ENCODE measurements at regions not wholly inside any gene's neighbourhood (a gene's known extent, or its start where the extent isn't known, plus 50 kb on each side); places are given as distances from the start of the nearest gene placed in this dataset.

GRCh38 chr4:20078644-20079043 lies 173.1 kb upstream of the SLIT2 start:
- no peak overlapping the region for H3K4me3 ChIP-seq (ENCODE audit: low read length, poor library complexity, severe bottlenecking)
- H3F3A ChIP-seq (ENCODE audit: low read depth) = no peaks in the 10 kb centered on the region
- no peaks in the 10 kb centered on the region for H3K4me1 ChIP-seq (ENCODE audit: insufficient read depth, low read length, poor library complexity, severe bottlenecking)
- no peaks in the 10 kb centered on the region for H3K27me3 ChIP-seq (ENCODE audit: insufficient read depth, low read length, poor library complexity, severe bottlenecking)
- no peaks in the 10 kb centered on the region for H3K9me2 ChIP-seq (replicated peaks; ENCODE audit: low read depth, low read length)
- H3K9ac ChIP-seq (ENCODE audit: low read depth, low read length, poor library complexity, severe bottlenecking) = no peak overlapping the region
- TF ChIP-seq CTCF (conservative IDR thresholded peaks at IDR 0.05; ENCODE audit: low read length) (no peak), EZH2phosphoT487 (IDR thresholded peaks at IDR 0.05; ENCODE audit: borderline replicate concordance) (no peak)
- H3K79me2 ChIP-seq (ENCODE audit: insufficient read depth, low read length) = no peaks in the 10 kb centered on the region
- H3K4me2 ChIP-seq (ENCODE audit: low read depth, low read length, poor library complexity, severe bottlenecking) = no peak overlapping the region
- no peak overlapping the region for H2AFZ ChIP-seq (ENCODE audit: low read length)
- H4K20me1 ChIP-seq (ENCODE audit: insufficient read depth, low read length, poor library complexity, severe bottlenecking) = no peaks in the 10 kb centered on the region
- H3K36me3 ChIP-seq (ENCODE audit: insufficient read depth, low read length) = no peaks in the 10 kb centered on the region
- H3K9me3 ChIP-seq (ENCODE audit: insufficient read depth, low read depth, low read length) = no peaks in the 10 kb centered on the region

GRCh38 chr4:20075248-20075871 lies 176.3 kb upstream of the SLIT2 start:
- H3K4me3 ChIP-seq (ENCODE audit: low read length, poor library complexity, severe bottlenecking) = no peak overlapping the region
- no peaks in the 10 kb centered on the region for H3K4me1 ChIP-seq (ENCODE audit: insufficient read depth, low read length, poor library complexity, severe bottlenecking)
- no peak overlapping the region for H3K4me2 ChIP-seq (ENCODE audit: low read depth, low read length, poor library complexity, severe bottlenecking)
- H3K27me3 ChIP-seq (ENCODE audit: insufficient read depth, low read length, poor library complexity, severe bottlenecking) = no peaks in the 10 kb centered on the region
- TF ChIP-seq EZH2phosphoT487 (IDR thresholded peaks at IDR 0.05; ENCODE audit: borderline replicate concordance) (no peak), CTCF (conservative IDR thresholded peaks at IDR 0.05; ENCODE audit: low read length) (no peak)
- no peaks in the 10 kb centered on the region for H3K79me2 ChIP-seq (ENCODE audit: insufficient read depth, low read length)
- no peak overlapping the region for H2AFZ ChIP-seq (ENCODE audit: low read length)
- no peaks in the 10 kb centered on the region for H3K9me3 ChIP-seq (ENCODE audit: insufficient read depth, low read depth, low read length)
- H3F3A ChIP-seq (ENCODE audit: low read depth) = no peaks in the 10 kb centered on the region
- H3K36me3 ChIP-seq (ENCODE audit: insufficient read depth, low read length) = no peaks in the 10 kb centered on the region
- H4K20me1 ChIP-seq (ENCODE audit: insufficient read depth, low read length, poor library complexity, severe bottlenecking) = no peaks in the 10 kb centered on the region
- no peak overlapping the region for H3K9ac ChIP-seq (ENCODE audit: low read depth, low read length, poor library complexity, severe bottlenecking)
- no peaks in the 10 kb centered on the region for H3K9me2 ChIP-seq (replicated peaks; ENCODE audit: low read depth, low read length)

GRCh38 chr4:20074450-20074849 lies 177.3 kb upstream of the SLIT2 start:
- H3F3A ChIP-seq (ENCODE audit: low read depth) = no peaks in the 10 kb centered on the region
- H3K9ac ChIP-seq (ENCODE audit: low read depth, low read length, poor library complexity, severe bottlenecking) = no peak overlapping the region
- no peaks in the 10 kb centered on the region for H3K79me2 ChIP-seq (ENCODE audit: insufficient read depth, low read length)
- H3K9me3 ChIP-seq (ENCODE audit: insufficient read depth, low read depth, low read length) = no peaks in the 10 kb centered on the region
- no peaks in the 10 kb centered on the region for H3K27me3 ChIP-seq (ENCODE audit: insufficient read depth, low read length, poor library complexity, severe bottlenecking)
- no peak overlapping the region for H3K4me2 ChIP-seq (ENCODE audit: low read depth, low read length, poor library complexity, severe bottlenecking)
- no peaks in the 10 kb centered on the region for H3K9me2 ChIP-seq (replicated peaks; ENCODE audit: low read depth, low read length)
- H4K20me1 ChIP-seq (ENCODE audit: insufficient read depth, low read length, poor library complexity, severe bottlenecking) = no peaks in the 10 kb centered on the region
- H2AFZ ChIP-seq (ENCODE audit: low read length) = no peak overlapping the region
- no peak overlapping the region for H3K4me3 ChIP-seq (ENCODE audit: low read length, poor library complexity, severe bottlenecking)
- no peaks in the 10 kb centered on the region for H3K36me3 ChIP-seq (ENCODE audit: insufficient read depth, low read length)
- H3K4me1 ChIP-seq (ENCODE audit: insufficient read depth, low read length, poor library complexity, severe bottlenecking) = no peaks in the 10 kb centered on the region
- no peak for TF ChIP-seq CTCF (conservative IDR thresholded peaks at IDR 0.05; ENCODE audit: low read length)
- TF ChIP-seq EZH2phosphoT487 (IDR thresholded peaks at IDR 0.05; ENCODE audit: borderline replicate concordance) = no peak

Measured in Loucy (cell line).